Hippocampal formation (tissue), 2 donors: ENCODE measurements at regions not wholly inside any gene's neighbourhood (a gene's known extent, or its start where the extent isn't known, plus 50 kb on each side); places are given as distances from the start of the nearest gene placed in this dataset.

Experiments
- DNase-seq, 2 donors: peaks; one replicate each; lab custom pipeline; 2025; lab: John Stamatoyannopoulos, UW

DNA sequence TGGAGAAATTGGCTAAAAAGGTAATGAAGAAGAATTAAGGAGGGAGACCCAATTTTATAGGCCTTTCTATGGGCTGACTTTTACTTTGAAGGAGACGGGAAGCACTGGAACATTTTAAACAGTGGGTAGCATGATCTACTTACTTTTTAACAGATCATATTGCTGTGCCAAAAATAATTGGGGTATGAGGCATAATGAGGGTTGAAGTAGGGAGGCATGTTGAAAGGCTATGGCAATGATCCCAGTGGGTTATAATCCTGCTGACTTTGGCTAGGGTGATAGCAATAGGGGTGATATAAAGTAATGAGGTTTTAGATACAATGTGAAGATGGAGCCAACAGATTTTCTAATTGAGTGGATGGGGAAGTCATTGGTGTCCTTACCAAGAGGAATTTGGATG lies 73.2 kb downstream of the GPR37 start:
- DNase-seq, result no peak

DNA sequence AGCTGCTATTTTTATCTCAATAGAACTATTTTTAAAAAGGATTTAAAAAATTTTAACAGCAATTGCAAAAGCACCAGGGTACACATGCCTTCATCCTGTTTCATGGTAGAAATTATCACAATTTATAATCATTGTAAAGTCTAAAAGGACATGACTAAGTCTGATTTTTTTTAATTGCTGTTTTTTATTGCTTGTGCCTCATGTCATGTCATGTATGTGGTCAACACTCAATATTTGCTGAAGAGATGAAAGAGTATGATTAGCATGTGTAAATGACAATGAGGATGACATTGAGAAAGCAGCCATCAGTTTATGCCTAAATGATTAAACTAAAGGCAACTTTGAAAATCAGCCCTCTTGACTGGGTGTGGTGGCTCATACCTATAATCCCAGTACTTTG lies 74.8 kb downstream of the GPR37 start:
- DNase-seq, result no peak

DNA sequence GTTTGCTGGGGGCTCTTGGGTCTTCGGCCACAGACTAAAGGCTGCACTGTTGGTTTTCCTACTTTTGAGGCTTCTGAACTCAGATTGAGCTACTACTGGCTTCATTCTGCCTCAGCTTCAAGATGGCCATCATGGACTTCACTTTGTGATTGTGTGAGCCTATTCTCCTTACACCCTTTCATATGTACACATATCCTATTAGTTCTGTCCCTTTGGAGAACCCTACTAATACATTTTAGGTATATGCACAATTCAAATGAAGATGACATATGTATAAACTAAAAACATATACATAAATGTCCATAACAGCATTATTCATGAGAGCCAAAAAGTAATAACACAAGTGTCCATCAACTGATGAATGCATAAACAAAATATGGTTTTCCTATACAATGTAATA lies 75.7 kb downstream of the GPR37 start:
- DNase-seq, result no peak

- no peak for DNase-seq
Measured at GRCh38 chr7:124689523-124689922, 76.1 kb downstream of the GPR37 start.

- no peak for DNase-seq
Measured at GRCh38 chr7:124688991-124689390, 76.6 kb downstream of the GPR37 start.

DNA sequence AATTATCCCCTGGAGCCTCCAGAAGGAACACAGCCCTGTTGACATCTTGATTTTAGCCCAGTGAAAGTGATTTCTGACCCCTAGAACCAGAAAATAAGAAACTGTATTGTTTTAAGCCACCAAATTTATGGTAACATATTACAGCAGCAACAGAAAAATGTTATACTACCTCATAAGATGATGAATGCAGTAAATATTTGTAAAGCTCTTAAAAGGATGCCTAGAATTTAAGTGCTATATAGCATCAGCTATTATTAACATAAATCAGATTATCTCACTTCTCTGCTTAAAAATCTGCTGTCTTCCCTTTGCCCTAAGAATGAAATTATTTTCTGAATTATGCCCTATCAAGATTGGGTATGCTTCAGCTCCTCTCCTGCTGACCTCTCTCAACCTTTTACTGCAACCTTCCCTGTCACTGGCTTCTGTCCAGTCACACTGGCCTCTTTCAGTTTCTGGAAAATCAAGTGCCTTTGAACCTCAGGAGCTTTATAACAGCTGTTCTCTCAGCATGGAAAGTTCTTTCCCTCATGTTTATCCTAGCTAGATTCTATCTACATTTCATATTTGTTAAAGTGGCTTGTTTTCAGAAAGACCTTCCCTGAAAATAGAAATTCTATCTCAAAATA lies 78.9 kb downstream of the GPR37 start:
- DNase-seq, result no peak

- DNase-seq, result no peak
Measured at GRCh38 chr7:124681946-124682345, 83.6 kb downstream of the GPR37 start.

GRCh38 chr7:124680304-124680703 lies 85.3 kb downstream of the GPR37 start:
- no peak for DNase-seq

DNA sequence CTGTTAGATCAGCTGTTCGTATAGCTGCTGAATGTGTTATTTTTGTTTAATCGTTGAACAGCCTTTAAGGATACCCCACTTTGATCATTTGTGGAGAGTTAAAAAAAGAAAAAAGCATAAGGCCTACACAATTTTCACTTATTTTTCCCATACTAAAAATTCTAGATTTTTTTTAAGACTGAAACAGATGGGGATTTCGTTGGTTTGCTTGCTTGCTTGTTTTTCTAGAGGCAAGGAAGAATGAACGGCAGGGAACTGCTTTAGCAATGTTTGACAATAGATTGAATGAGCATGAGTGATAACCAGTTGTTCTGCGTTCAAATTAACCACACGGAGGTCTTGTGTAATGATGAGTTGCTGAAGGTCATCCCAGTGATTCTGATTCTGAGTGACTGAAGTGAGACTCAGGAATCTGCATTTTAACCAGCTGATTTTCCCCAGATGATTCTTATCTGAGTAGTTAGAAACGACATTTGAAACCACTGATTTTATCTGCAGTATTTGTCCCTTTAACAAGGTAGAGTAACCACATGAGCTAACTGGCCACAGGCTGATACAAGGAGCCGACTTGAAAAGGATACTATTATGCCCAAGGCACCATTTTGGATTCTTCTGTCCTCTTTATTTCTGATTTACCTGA lies 85.9 kb downstream of the GPR37 start:
- no peak for DNase-seq

- DNase-seq, result no peak
Measured at GRCh38 chr7:124679146-124679545, 86.4 kb downstream of the GPR37 start.

GRCh38 chr7:124674451-124674850 lies 91.1 kb downstream of the GPR37 start:
- DNase-seq, result no peak

DNA sequence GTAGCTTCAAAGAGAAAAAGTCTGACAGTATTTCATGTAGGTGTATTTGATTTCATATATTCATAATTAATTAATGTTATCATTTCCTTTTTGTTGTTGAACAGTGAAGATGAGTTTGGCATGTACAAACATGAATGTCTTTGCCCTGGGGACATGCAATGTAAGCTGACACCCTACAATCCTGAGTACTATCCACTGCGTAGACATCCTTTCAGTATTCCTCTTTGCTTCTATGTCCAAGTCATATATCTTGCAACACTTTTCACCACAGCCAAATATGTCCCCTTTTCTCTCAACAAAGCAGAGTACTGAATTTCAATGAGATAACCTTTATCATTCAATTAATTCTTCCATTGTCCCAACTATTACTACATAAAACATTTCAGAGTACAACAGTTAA lies 93.6 kb downstream of the GPR37 start:
- DNase-seq, result no peak

- DNase-seq, result no peak
Measured at GRCh38 chr7:124667312-124668153, 98.1 kb downstream of the GPR37 start.

- peak in 1 of 2 donors; percentile 37 for DNase-seq
Measured at GRCh38 chr7:124662937-124663336, 102.7 kb downstream of the GPR37 start.

- DNase-seq, result no peak
Measured at GRCh38 chr7:124662372-124662771, 103.2 kb downstream of the GPR37 start.

DNA sequence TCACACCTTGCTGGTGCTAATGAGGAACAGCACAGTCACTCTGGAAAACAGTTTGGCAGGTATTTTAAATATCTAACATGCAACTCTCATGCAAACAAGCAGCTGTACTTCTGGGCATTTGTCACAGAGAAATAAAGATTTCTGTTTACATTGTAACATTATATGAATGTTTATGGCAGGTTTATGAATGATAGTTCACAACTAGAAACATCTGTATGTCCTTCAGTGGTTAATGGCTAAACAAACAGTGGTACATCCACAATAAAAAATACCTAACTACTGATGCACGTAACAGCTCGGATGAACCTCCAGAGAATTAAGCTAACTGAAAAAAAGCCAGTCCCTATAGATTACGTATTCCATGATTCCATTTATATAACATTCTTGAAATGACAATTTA lies 109.6 kb downstream of the GPR37 start:
- DNase-seq, result no peak

DNA sequence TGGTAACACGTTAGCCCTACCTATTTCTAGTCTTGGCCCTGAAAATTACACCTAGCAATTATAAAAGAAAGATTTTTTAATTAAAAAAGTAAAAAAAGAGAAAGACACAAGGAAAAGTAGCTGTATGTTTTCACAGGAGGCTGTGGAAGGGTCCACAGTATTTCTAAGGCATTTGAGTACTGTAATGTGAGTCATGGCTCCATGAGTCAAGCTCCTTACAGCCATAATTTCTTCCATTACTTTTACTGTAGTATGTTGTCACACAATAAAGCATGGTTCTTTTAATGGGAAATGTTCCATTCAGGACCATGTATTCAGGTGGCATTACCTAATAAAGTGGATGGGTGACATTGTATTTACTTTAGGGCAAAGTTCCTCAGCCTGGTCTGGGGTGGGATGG lies 113.4 kb downstream of the GPR37 start:
- no peak for DNase-seq

- DNase-seq, result no peak
Measured at GRCh38 chr7:124651136-124651535, 114.5 kb downstream of the GPR37 start.

DNA sequence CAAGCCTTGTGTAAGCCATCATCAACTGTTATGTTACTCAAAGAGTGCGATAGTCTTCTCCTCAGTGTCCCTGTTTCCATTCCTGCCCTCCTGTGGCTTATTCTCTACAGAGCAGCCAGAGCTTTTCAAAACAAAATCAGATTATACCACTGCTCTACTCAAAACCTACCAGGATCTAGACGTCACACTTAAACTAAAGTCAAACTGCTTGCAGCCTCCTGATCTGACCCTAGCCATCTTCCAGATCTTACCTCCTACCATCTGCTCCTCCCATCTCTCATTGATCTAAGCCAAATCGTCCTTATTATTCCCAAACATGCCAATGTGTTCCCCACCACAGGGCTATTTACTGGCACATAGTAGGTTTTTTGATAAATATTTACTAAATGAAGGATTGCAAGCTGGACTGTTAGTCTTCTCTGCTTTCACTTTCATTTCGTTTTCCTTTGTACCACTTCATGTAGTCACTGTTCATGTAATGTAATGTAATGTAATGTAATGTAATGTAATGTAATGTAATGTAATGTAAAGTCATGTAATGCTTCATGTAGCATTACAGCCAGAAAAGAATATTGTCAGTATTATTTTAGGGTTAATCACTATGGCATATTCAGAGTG lies 116.1 kb downstream of the GPR37 start:
- no peak for DNase-seq

DNA sequence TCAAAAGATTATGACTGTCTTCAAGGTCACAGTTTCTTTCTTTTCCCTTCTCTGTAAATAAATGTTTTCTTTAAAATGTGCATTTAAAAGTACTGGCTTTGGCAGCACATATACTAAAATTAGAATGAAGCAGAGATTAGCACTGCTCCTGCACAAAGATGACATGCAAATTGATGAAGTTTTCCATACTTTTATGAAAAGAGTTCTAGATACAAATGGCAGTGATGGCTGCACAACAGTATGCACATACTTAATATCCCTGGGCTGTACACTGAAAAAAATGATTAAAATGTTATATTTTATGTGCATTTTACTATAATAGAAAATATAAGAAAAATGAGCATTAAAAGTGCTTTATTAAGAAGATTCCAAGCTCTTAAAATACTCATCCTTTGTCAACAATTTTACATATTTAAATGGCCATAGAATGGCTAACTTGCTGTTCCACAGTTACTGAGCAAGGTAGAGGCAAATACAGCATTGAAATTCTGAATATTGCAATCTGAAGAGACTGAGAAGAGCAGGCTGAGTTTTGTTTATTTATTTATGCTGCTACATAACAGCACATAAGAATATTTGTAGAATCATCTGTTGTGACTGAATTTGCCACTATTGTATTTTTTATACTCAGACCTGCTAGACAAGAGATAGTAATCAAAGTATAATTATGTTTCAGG lies 117.8 kb downstream of the GPR37 start:
- DNase-seq, result no peak

- no peak for DNase-seq
Measured at GRCh38 chr7:124645704-124646103, 119.9 kb downstream of the GPR37 start.

DNA sequence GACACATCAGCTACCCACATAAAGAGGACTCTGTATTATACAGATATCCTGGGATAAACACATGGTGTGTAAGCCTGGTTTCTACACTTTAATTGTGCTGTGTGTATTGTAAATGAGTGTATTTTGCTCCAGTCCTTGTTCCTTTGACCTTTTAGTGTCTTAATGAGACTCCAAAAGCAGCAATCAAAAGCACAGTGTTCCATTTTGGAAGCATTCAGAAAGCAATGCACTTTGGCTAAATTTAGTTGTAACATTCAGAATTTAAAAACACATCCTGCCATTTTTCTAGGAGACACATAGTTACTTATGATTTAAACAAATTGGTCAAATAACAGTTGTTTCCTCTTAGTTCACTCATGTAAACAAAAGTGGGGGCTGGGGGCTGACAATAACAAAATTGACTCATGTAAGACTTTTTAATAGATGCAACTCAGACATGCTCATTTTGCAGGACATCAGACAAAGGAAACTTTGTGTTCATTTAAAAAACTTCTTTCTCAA lies 122.2 kb downstream of the GPR37 start:
- DNase-seq, result peak in 1 of 2 donors; percentile 88
